KMS-11 (cell line): ENCODE measurements at regions not wholly inside any gene's neighbourhood (a gene's known extent, or its start where the extent isn't known, plus 50 kb on each side); places are given as distances from the start of the nearest gene placed in this dataset.
A peak's percentile ranks its signal among the peaks of the same experiment; 100 is the strongest.

Source experiments
- H2AFZ ChIP-seq: fragments of 200-600 bp; sonication (generic); 2 replicates; pipeline ENCODE4 v1.6.1; 2016; ENCODE audit warnings: antibody characterized with exemption, mixed run types, low read depth
- H3K27ac ChIP-seq: fragments of 200-600 bp; sonication (generic); 2 replicates; pipeline ENCODE4 v1.6.1; 2016; ENCODE audit warnings: mild to moderate bottlenecking, mixed run types
- H3K27me3 ChIP-seq: fragments of 200-600 bp; sonication (generic); 2 replicates; pipeline ENCODE4 v1.6.1; 2017; ENCODE audit warnings: mild to moderate bottlenecking, low read depth, mixed run types, moderate library complexity; ENCODE audit not compliant: insufficient read depth
- H3K36me3 ChIP-seq: fragments of 200-600 bp; sonication (generic); 2 replicates; pipeline ENCODE4 v1.6.1; 2017; ENCODE audit warnings: mild to moderate bottlenecking, mixed run types; ENCODE audit not compliant: insufficient read depth
- H3K4me1 ChIP-seq: fragments of 200-600 bp; sonication (generic); 2 replicates; pipeline ENCODE4 v1.6.1; 2016; ENCODE audit warnings: mild to moderate bottlenecking, low read depth, mixed run types; ENCODE audit not compliant: poor library complexity, severe bottlenecking
- H3K4me2 ChIP-seq: fragments of 200-600 bp; sonication (generic); 2 replicates; pipeline ENCODE4 v1.7.0; 2016; ENCODE audit warnings: mild to moderate bottlenecking, mixed run types
- H3K4me3 ChIP-seq: fragments of 200-600 bp; sonication (generic); IDR thresholded peaks from 2 replicates; pipeline ENCODE4 v1.6.1; 2017; ENCODE audit warnings: low read depth, low read length, mixed read lengths; ENCODE audit not compliant: insufficient read depth
- H3K79me2 ChIP-seq: fragments of 200-600 bp; sonication (generic); 2 replicates; pipeline ENCODE4 v1.6.1; 2016; ENCODE audit warnings: low read depth, mixed run types; ENCODE audit not compliant: insufficient read depth
- H3K9ac ChIP-seq: fragments of 200-600 bp; sonication (generic); 2 replicates; pipeline ENCODE4 v1.6.1; 2016; ENCODE audit warnings: mild to moderate bottlenecking, mixed run types
- H4K20me1 ChIP-seq: fragments of 200-600 bp; sonication (generic); 2 replicates; pipeline ENCODE4 v1.6.1; 2016; ENCODE audit warnings: mild to moderate bottlenecking, mixed run types; ENCODE audit not compliant: insufficient read depth
- CTCF ChIP-seq: fragments of 200-600 bp; sonication (generic); conservative IDR thresholded peaks from 2 replicates; pipeline ENCODE4 v1.6.1; 2017; ENCODE audit warnings: low read depth, mild to moderate bottlenecking, antibody characterized with exemption, low read length, moderate library complexity, mixed read lengths

GRCh38 chr5:173785400-173785799 is 102.7 kb upstream of the CPEB4 start:
- no peaks in the 10 kb centered on the region for H3K79me2 ChIP-seq
- no peak overlapping the region for H2AFZ ChIP-seq
- H3K4me2 ChIP-seq, result no peak overlapping the region
- peaks cover 29% of the 10 kb centered on the region for H3K4me1 ChIP-seq
- TF ChIP-seq CTCF, result no peak
- no peaks in the 10 kb centered on the region for H3K27me3 ChIP-seq
- H3K27ac ChIP-seq, result no peak overlapping the region
- H3K36me3 ChIP-seq, result no peaks in the 10 kb centered on the region
- no peak overlapping the region for H3K4me3 ChIP-seq
- H3K9ac ChIP-seq, result no peak overlapping the region
- no peaks in the 10 kb centered on the region for H4K20me1 ChIP-seq

GRCh38 chr5:173785866-173786265 is 102.3 kb upstream of the CPEB4 start:
- Histone ChIP-seq H3K4me3 (no peak overlapping the region), H4K20me1 (no peaks in the 10 kb centered on the region), H3K79me2 (no peaks in the 10 kb centered on the region), H3K27me3 (no peaks in the 10 kb centered on the region), H3K36me3 (no peaks in the 10 kb centered on the region), H3K4me1 (peaks cover 34% of the 10 kb centered on the region), H3K4me2 (no peak overlapping the region), H2AFZ (no peak overlapping the region), H3K27ac (no peak overlapping the region), H3K9ac (no peak overlapping the region)
- no peak for TF ChIP-seq CTCF

- no peak overlapping the region for H2AFZ ChIP-seq
- no peak overlapping the region for H3K27ac ChIP-seq
- no peak overlapping the region for H3K4me2 ChIP-seq
- no peaks in the 10 kb centered on the region for H3K27me3 ChIP-seq
- H3K4me1 ChIP-seq, result peaks cover 34% of the 10 kb centered on the region
- no peak overlapping the region for H3K4me3 ChIP-seq
- H3K36me3 ChIP-seq, result no peaks in the 10 kb centered on the region
- H3K79me2 ChIP-seq, result no peaks in the 10 kb centered on the region
- no peaks in the 10 kb centered on the region for H4K20me1 ChIP-seq
- TF ChIP-seq CTCF, result no peak
- no peak overlapping the region for H3K9ac ChIP-seq
Measured at GRCh38 chr5:173786286-173787187, 101.6 kb upstream of the CPEB4 start.

- Histone ChIP-seq H2AFZ (peak overlapping the region; percentile 44; the same call in 1 of the 2 replicates), H3K4me3 (no peak overlapping the region), H3K27ac (peak overlapping the region; percentile 24; the same call in 1 of the 2 replicates), H3K9ac (no peak overlapping the region; the same call in 1 of the 2 replicates), H3K4me2 (peak overlapping the region; percentile 42; the same call in 1 of the 2 replicates), H4K20me1 (no peaks in the 10 kb centered on the region), H3K4me1 (peaks cover 28% of the 10 kb centered on the region), H3K27me3 (no peaks in the 10 kb centered on the region), H3K79me2 (no peaks in the 10 kb centered on the region), H3K36me3 (no peaks in the 10 kb centered on the region)
- no peak for TF ChIP-seq CTCF
Measured at GRCh38 chr5:173789031-173789920, 98.9 kb upstream of the CPEB4 start.
